Spinal cord (tissue), 9 donors: ENCODE measurements at regions not wholly inside any gene's neighbourhood (a gene's known extent, or its start where the extent isn't known, plus 50 kb on each side); places are given as distances from the start of the nearest gene placed in this dataset.

Experiments
- DNase-seq, 6 donors: peaks; one replicate each; pipeline versions ENCODE4 v3.0.0 to v3.0.0-alpha.2; 2013 to 2015; ENCODE audit warnings: low spot score in 6 of 6, low read depth in 4 of 6
- H3K27ac ChIP-seq: one replicate; pipeline ENCODE4 v1.5.1; 2013; ENCODE audit warnings: low read depth, low read length, control low read depth
- H3K27me3 ChIP-seq: one replicate; pipeline ENCODE4 v1.6.1; 2013; ENCODE audit warnings: low read length; ENCODE audit not compliant: control insufficient read depth, insufficient read depth
- H3K36me3 ChIP-seq: one replicate; pipeline ENCODE4 v1.6.1; 2013; ENCODE audit warnings: low read length; ENCODE audit not compliant: control insufficient read depth, insufficient read depth
- H3K4me1 ChIP-seq: one replicate; pipeline ENCODE4 v1.6.1; 2013; ENCODE audit warnings: low read length; ENCODE audit not compliant: control insufficient read depth, insufficient read depth
- H3K4me3 ChIP-seq: one replicate; pipeline ENCODE4 v1.5.1; 2013; ENCODE audit warnings: low read depth, low read length, control low read depth
- H3K9me3 ChIP-seq: one replicate; pipeline ENCODE4 v1.6.1; 2013; ENCODE audit warnings: low read length; ENCODE audit not compliant: control insufficient read depth, insufficient read depth
- WGBS: methylation state at CpG from one replicate; pipeline ENCODE4 v1.1.5; 2013; ENCODE audit warnings: missing lambda C conversion rate; ENCODE audit not compliant: insufficient coverage; 5-methylcytosine and 5-hydroxymethylcytosine counted together
- donor health status: healthy.

- H3K27me3 ChIP-seq: no peaks in the 10 kb centered on the region
- no peaks in the 10 kb centered on the region for H3K36me3 ChIP-seq
- H3K4me1 ChIP-seq: no peaks in the 10 kb centered on the region
- no peak for DNase-seq
- WGBS: 80% methylated on average over 1 of the region's 7 CpGs
- H3K9me3 ChIP-seq: peaks cover 7% of the 10 kb centered on the region
- H3K27ac ChIP-seq: no peak overlapping the region
- H3K4me3 ChIP-seq: no peak overlapping the region
Observed at GRCh38 chr17:22441776-22442175, 749.5 kb downstream of the KCNJ18 start.

GRCh38 chr17:22443061-22443460, 750.7 kb downstream of the KCNJ18 start:
- Histone ChIP-seq H3K27me3 (no peaks in the 10 kb centered on the region), H3K9me3 (peaks cover 7% of the 10 kb centered on the region), H3K36me3 (no peaks in the 10 kb centered on the region), H3K27ac (no peak overlapping the region), H3K4me1 (no peaks in the 10 kb centered on the region), H3K4me3 (no peak overlapping the region)
- DNase-seq: no peak
- WGBS: 70% methylated on average over 6 of the region's 6 CpGs

GRCh38 chr17:22453181-22453580, 760.9 kb downstream of the KCNJ18 start:
- H3K4me1 ChIP-seq: no peaks in the 10 kb centered on the region
- 84% methylated on average over 15 of the region's 19 CpGs for WGBS
- peaks cover 9% of the 10 kb centered on the region for H3K9me3 ChIP-seq
- H3K27ac ChIP-seq: no peak overlapping the region
- no peak overlapping the region for H3K4me3 ChIP-seq
- no peaks in the 10 kb centered on the region for H3K36me3 ChIP-seq
- no peaks in the 10 kb centered on the region for H3K27me3 ChIP-seq
- DNase-seq: no peak

GRCh38 chr17:22454070-22454999, 762.0 kb downstream of the KCNJ18 start:
- Histone ChIP-seq H3K36me3 (no peaks in the 10 kb centered on the region), H3K27me3 (no peaks in the 10 kb centered on the region), H3K27ac (no peak overlapping the region), H3K4me1 (no peaks in the 10 kb centered on the region), H3K9me3 (peaks cover 9% of the 10 kb centered on the region), H3K4me3 (no peak overlapping the region)
- DNase-seq: no peak
- 64% methylated on average over 81 of the region's 82 CpGs for WGBS

DNA sequence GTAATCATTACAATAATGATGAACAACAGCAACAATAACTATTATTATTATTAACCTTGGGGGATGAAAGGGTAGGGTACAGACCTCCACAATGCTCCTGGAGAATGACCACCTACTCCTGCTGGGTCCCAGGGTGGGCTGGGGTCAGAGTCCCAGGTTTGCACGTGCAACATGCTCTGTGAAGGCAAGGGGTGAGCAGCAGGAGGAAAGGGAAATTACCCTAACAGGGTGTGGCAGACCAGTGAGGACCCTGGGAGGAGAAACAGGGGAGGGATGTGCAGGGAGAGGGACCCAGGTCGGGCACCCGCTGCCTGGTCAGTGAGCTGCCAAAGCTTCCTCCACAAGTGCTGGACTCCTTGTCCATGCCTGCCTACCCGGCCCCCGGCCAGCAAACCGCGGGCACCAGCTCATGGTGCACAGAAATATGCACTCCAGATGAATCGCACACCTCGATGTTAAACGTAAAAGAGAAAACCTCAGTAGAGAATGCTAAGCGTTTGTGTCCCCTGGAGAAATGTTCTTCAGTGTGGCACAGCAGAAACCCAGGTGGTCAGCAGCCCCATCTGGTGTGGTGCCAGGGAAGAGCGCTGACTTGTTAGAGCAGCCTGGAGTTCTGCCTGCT, 767.1 kb downstream of the KCNJ18 start:
- Histone ChIP-seq H3K27ac (no peak overlapping the region), H3K4me3 (no peak overlapping the region), H3K4me1 (no peaks in the 10 kb centered on the region), H3K36me3 (no peaks in the 10 kb centered on the region), H3K27me3 (no peaks in the 10 kb centered on the region), H3K9me3 (peaks cover 10% of the 10 kb centered on the region)
- WGBS: 83% methylated on average over 12 of the region's 12 CpGs
- DNase-seq: no peak

- Histone ChIP-seq H3K4me3 (no peak overlapping the region), H3K4me1 (no peaks in the 10 kb centered on the region), H3K27ac (no peak overlapping the region), H3K27me3 (no peaks in the 10 kb centered on the region), H3K9me3 (peaks cover 6% of the 10 kb centered on the region), H3K36me3 (no peaks in the 10 kb centered on the region)
- WGBS: 79% methylated on average over 15 of the region's 15 CpGs
- DNase-seq: no peak
Observed at GRCh38 chr17:22459953-22460350, 767.6 kb downstream of the KCNJ18 start.

DNA sequence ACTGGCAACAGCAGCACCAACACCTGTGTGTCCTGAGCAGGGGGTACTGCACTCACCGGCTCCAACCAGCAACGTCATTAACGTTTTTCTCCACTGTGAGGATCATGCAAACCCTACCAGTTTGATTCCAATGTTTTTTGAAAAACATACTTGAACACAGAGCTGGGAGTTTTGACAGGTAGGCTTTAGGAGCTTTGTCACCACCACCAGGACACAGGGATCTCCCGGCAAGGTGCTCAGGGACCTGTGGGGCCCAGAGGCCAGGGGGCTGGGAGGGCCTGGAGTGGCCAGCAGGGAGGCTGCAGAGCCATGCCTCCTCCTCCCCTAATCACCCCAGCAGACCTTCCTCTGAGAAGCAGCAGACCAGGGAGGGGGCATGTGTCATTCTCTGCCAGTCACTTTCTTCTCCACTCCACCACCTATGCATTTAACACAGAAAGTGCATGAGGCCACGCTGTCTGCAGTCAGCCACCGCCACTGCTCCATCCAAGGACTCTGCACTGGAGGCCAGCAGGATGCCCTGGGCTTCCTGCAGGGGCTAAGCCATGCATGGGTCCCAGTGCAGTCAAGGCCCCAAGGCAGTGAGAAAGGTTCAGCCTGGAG, 768.2 kb downstream of the KCNJ18 start:
- no peak overlapping the region for H3K27ac ChIP-seq
- H3K27me3 ChIP-seq: no peaks in the 10 kb centered on the region
- H3K9me3 ChIP-seq: peaks cover 6% of the 10 kb centered on the region
- no peak overlapping the region for H3K4me3 ChIP-seq
- H3K36me3 ChIP-seq: no peaks in the 10 kb centered on the region
- 71% methylated on average over 3 of the region's 6 CpGs for WGBS
- H3K4me1 ChIP-seq: no peaks in the 10 kb centered on the region
- DNase-seq: no peak

GRCh38 chr17:22461460-22462145, 769.3 kb downstream of the KCNJ18 start:
- 70% methylated on average over 14 of the region's 14 CpGs for WGBS
- no peak overlapping the region for H3K4me3 ChIP-seq
- no peaks in the 10 kb centered on the region for H3K27me3 ChIP-seq
- H3K9me3 ChIP-seq: peaks cover 8% of the 10 kb centered on the region
- no peak overlapping the region for H3K27ac ChIP-seq
- H3K36me3 ChIP-seq: no peaks in the 10 kb centered on the region
- no peaks in the 10 kb centered on the region for H3K4me1 ChIP-seq
- DNase-seq: no peak

GRCh38 chr17:22462461-22462860, 770.1 kb downstream of the KCNJ18 start:
- H3K27me3 ChIP-seq: no peaks in the 10 kb centered on the region
- H3K36me3 ChIP-seq: no peaks in the 10 kb centered on the region
- H3K4me3 ChIP-seq: no peak overlapping the region
- no peaks in the 10 kb centered on the region for H3K4me1 ChIP-seq
- peaks cover 6% of the 10 kb centered on the region for H3K9me3 ChIP-seq
- no peak for DNase-seq
- H3K27ac ChIP-seq: no peak overlapping the region
- 73% methylated on average over 5 of the region's 6 CpGs for WGBS
